ENCODE measurements at regions not wholly inside any gene's neighbourhood (a gene's known extent, or its start where the extent isn't known, plus 50 kb on each side); places are given as distances from the start of the nearest gene placed in this dataset.

- POLR2A ChIA-PET, result no interaction called here
- intact Hi-C loops (cut with DNase I, micrococcal nuclease), result no loop called here
- no peak overlapping the region for H3K27ac Mint-ChIP-seq
- no peaks in the 10 kb centered on the region for H3K36me3 Mint-ChIP-seq (ENCODE audit: low read depth)
- CTCF ChIA-PET, result interaction anchor here (0.7 kb wide), 1 partner anchor 499 kb away, joined by 4 read pairs; no protein-coding TSS in a partner anchor
- H3K9me3 Mint-ChIP-seq (ENCODE audit: low read depth), result peaks cover 4% of the 10 kb centered on the region
- no peak overlapping the region for H3K4me3 Mint-ChIP-seq
- peaks cover 3% of the 10 kb centered on the region for H3K27me3 Mint-ChIP-seq
- DNase-seq, result no peak
- no peak for ATAC-seq
- no peaks in the 10 kb centered on the region for H3K4me1 Mint-ChIP-seq
Measured at GRCh38 chr9:113705306-113705927, 170.7 kb upstream of the ZNF618 start.

- H3K4me1 Mint-ChIP-seq, result no peaks in the 10 kb centered on the region
- ChIA-PET POLR2A (no interaction called here), CTCF (interaction anchor here (0.7 kb wide), 1 partner anchor 500 kb away, joined by 4 read pairs; no protein-coding TSS in a partner anchor)
- no peak for ATAC-seq
- H3K27ac Mint-ChIP-seq, result no peak overlapping the region
- H3K27me3 Mint-ChIP-seq, result peaks cover 3% of the 10 kb centered on the region
- peaks cover 4% of the 10 kb centered on the region for H3K9me3 Mint-ChIP-seq (ENCODE audit: low read depth)
- DNase-seq, result no peak
- no peak overlapping the region for H3K4me3 Mint-ChIP-seq
- intact Hi-C loops (cut with DNase I, micrococcal nuclease), result no loop called here
- H3K36me3 Mint-ChIP-seq (ENCODE audit: low read depth), result no peaks in the 10 kb centered on the region
Measured at GRCh38 chr9:113705928-113706519, 170.1 kb upstream of the ZNF618 start.

DNA sequence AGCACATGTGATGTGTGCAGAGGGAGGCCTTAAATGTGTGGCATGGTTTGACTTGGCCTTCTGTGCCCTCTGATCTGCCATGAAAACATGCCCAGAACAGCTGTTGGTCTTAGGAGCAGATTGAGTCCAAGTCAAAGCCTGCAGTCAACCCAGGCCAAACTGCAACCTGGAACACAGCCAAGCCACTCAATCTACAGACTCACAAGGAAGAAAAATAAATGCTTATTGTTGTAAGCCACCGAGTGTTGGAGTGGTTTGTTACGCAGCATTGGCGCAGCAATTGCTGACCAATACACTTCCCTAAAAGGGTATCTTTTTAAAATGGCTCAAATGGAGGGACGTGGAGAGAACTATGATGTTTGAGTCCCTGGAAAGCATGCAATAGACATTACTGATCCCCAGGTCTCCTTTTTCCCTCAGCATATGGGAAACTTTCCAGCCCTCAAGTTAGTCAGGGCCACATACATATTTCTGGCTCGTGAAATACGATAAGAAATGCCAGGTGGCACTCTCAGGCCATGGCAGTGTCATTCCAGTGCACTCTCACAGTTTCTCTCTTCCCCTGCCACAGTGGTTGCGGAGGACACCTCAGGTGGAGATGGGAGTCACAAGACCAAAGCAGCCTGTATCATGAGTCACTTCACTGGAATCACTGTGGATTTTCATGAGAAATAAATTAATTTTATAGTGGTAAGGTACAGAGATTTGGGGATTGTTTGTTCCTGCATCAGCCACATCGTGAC lies 168.0 kb upstream of the ZNF618 start:
- no peaks in the 10 kb centered on the region for H3K4me1 Mint-ChIP-seq
- CTCF ChIA-PET, result no interaction called here
- peaks cover 4% of the 10 kb centered on the region for H3K9me3 Mint-ChIP-seq (ENCODE audit: low read depth)
- POLR2A ChIA-PET, result no interaction called here
- H3K27me3 Mint-ChIP-seq, result peaks cover 3% of the 10 kb centered on the region
- intact Hi-C loops (cut with DNase I, micrococcal nuclease), result no loop called here
- ATAC-seq (no peak), DNase-seq (no peak)
- no peaks in the 10 kb centered on the region for H3K36me3 Mint-ChIP-seq (ENCODE audit: low read depth)
- no peak overlapping the region for H3K27ac Mint-ChIP-seq
- no peak overlapping the region for H3K4me3 Mint-ChIP-seq

DNA sequence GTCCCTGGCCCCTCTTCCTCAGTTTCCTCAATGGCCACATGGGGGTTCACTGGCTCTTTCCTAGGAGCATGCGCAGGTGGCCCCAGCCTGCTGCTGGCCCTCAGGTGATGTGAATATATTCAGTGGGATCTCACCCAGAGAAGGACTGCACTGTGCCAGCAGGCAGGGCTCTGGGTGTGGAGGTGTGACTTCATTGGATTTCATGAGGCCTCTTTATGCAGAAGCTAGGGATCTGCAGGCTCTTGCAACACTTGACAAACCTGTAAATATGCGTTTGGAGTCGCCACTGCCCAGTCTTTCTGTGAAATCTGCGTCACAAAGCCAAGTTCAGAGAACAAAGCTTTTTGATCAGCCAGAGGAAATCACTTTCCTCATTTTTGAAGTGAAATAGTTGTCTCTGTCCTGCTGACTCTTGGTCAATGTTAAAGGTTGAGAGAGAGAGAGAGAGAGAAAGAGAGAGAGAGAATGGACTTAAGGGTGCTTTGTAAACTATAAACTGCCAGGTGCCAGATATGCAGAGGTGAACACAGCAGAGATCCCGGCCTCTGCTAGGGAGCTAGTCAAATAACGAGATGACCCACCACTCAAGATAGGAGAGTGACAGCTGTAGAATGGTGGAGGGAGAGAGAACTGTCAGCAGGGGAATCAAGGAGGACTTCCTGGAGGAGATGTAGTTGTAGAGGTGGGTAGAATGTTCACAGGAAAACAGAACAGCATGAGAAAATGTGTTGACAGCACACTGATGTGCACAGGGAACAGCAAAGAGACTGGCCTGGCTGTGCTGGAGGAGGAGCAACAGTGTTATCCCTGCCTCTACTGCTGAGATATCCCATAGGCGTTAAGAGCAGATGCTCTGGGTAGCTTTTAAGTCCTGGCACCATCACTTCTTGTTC lies 167.0 kb upstream of the ZNF618 start:
- Mint-ChIP-seq H3K9me3 (ENCODE audit: low read depth) (peaks cover 4% of the 10 kb centered on the region), H3K4me1 (no peaks in the 10 kb centered on the region), H3K36me3 (ENCODE audit: low read depth) (no peaks in the 10 kb centered on the region), H3K27me3 (peaks cover 4% of the 10 kb centered on the region), H3K4me3 (no peak overlapping the region), H3K27ac (no peak overlapping the region)
- POLR2A ChIA-PET, result no interaction called here
- ATAC-seq, result no peak
- intact Hi-C loops (cut with DNase I, micrococcal nuclease), result no loop called here
- no peak for DNase-seq
- CTCF ChIA-PET, result interaction anchor here (0.5 to 0.8 kb wide), 3 partner anchors 11 to 55 kb away, joined by 3 to 5 read pairs (median 3); no protein-coding TSS in a partner anchor

DNA sequence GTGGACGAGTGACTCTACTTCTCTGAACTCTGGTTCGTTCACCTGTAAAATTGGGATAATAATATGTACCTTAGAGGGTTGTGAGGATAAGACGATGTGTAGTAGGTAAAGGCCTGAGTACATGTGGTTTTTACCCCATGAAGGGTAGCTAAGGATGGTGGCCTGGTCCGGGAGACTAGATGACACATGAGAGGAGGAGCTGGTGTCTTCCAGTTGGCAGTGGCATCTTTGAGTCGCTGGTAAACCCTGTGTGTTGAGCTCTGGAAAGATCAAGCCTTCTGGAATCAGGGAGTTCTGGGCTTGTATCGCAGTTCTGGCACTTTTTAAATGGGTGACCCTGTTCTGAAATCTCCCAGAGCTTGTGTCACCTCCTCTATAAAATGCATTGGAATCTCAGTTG lies 166.4 kb upstream of the ZNF618 start:
- ChIA-PET CTCF (interaction anchor here (0.5 to 1.0 kb wide), 4 partner anchors 11 to 55 kb away, joined by 3 to 5 read pairs (median 3); no protein-coding TSS in a partner anchor), POLR2A (no interaction called here)
- Mint-ChIP-seq H3K9me3 (ENCODE audit: low read depth) (peaks cover 4% of the 10 kb centered on the region), H3K36me3 (ENCODE audit: low read depth) (no peaks in the 10 kb centered on the region), H3K4me3 (no peak overlapping the region), H3K27ac (no peak overlapping the region), H3K27me3 (peaks cover 4% of the 10 kb centered on the region), H3K4me1 (no peaks in the 10 kb centered on the region)
- DNase-seq, result no peak
- no peak for ATAC-seq
- intact Hi-C loops (cut with DNase I, micrococcal nuclease), result no loop called here

DNA sequence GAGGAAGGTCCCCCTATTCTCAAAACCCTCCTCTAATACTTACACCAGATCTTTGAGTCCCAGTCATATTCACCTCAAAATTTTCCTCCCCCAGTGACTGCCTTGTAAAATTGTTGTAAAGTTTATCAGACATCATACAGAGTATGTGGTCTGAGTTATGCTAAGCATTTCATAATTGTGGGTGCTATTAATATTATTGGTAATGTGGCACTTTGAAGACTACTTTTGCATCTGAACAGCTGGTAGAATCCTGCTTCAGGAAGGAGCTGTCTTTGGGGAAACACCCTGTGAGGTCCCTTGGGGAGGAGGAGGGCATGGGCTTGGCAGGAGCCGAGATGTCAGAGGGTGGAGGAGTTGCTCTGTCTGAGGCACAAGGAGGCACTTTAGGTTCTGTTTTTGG lies 164.9 kb upstream of the ZNF618 start:
- ChIA-PET POLR2A (no interaction called here), CTCF (no interaction called here)
- no peak overlapping the region for H3K4me3 Mint-ChIP-seq
- intact Hi-C loops (cut with DNase I, micrococcal nuclease), result no loop called here
- peaks cover 4% of the 10 kb centered on the region for H3K9me3 Mint-ChIP-seq (ENCODE audit: low read depth)
- no peak overlapping the region for H3K27ac Mint-ChIP-seq
- no peaks in the 10 kb centered on the region for H3K36me3 Mint-ChIP-seq (ENCODE audit: low read depth)
- no peak for DNase-seq
- peaks cover 4% of the 10 kb centered on the region for H3K27me3 Mint-ChIP-seq
- ATAC-seq, result no peak
- no peaks in the 10 kb centered on the region for H3K4me1 Mint-ChIP-seq

- ATAC-seq (no peak), DNase-seq (no peak)
- Mint-ChIP-seq H3K36me3 (ENCODE audit: low read depth) (no peaks in the 10 kb centered on the region), H3K9me3 (ENCODE audit: low read depth) (peaks cover 6% of the 10 kb centered on the region), H3K4me3 (no peak overlapping the region), H3K27me3 (peaks cover 4% of the 10 kb centered on the region), H3K4me1 (no peaks in the 10 kb centered on the region), H3K27ac (no peak overlapping the region)
- intact Hi-C loops (cut with DNase I, micrococcal nuclease), result no loop called here
- CTCF ChIA-PET, result no interaction called here
- POLR2A ChIA-PET, result no interaction called here
Measured at GRCh38 chr9:113712053-113712452, 164.1 kb upstream of the ZNF618 start.

GRCh38 chr9:113715086-113715485 lies 161.0 kb upstream of the ZNF618 start:
- ATAC-seq (no peak), DNase-seq (no peak)
- POLR2A ChIA-PET, result no interaction called here
- intact Hi-C loops (cut with DNase I, micrococcal nuclease), result no loop called here
- Mint-ChIP-seq H3K36me3 (ENCODE audit: low read depth) (no peaks in the 10 kb centered on the region), H3K27ac (no peak overlapping the region), H3K4me1 (no peaks in the 10 kb centered on the region), H3K27me3 (peaks cover 8% of the 10 kb centered on the region), H3K9me3 (ENCODE audit: low read depth) (peaks cover 4% of the 10 kb centered on the region), H3K4me3 (no peak overlapping the region)
- CTCF ChIA-PET, result no interaction called here

GRCh38 chr9:113719919-113720318 lies 156.2 kb upstream of the ZNF618 start:
- ChIA-PET POLR2A (no interaction called here), CTCF (interaction anchor here (0.8 to 1.1 kb wide), 2 partner anchors 10 to 15 kb away, joined by 3 to 4 read pairs; no protein-coding TSS in a partner anchor)
- H3K36me3 Mint-ChIP-seq (ENCODE audit: low read depth), result no peaks in the 10 kb centered on the region
- DNase-seq (no peak), ATAC-seq (no peak)
- H3K4me1 Mint-ChIP-seq, result no peaks in the 10 kb centered on the region
- no peak overlapping the region for H3K4me3 Mint-ChIP-seq
- intact Hi-C loops (cut with DNase I, micrococcal nuclease), result no loop called here
- peaks cover 12% of the 10 kb centered on the region for H3K27me3 Mint-ChIP-seq
- peaks cover 4% of the 10 kb centered on the region for H3K9me3 Mint-ChIP-seq (ENCODE audit: low read depth)
- no peak overlapping the region for H3K27ac Mint-ChIP-seq

GRCh38 chr9:113720495-113720894 lies 155.6 kb upstream of the ZNF618 start:
- H3K27me3 Mint-ChIP-seq, result peaks cover 12% of the 10 kb centered on the region
- no peak for DNase-seq
- POLR2A ChIA-PET, result no interaction called here
- intact Hi-C loops (cut with DNase I, micrococcal nuclease), result no loop called here
- no peak for ATAC-seq
- peaks cover 4% of the 10 kb centered on the region for H3K9me3 Mint-ChIP-seq (ENCODE audit: low read depth)
- no peaks in the 10 kb centered on the region for H3K36me3 Mint-ChIP-seq (ENCODE audit: low read depth)
- no peaks in the 10 kb centered on the region for H3K4me1 Mint-ChIP-seq
- CTCF ChIA-PET, result interaction anchor here (0.8 to 1.1 kb wide), 2 partner anchors 11 to 14 kb away, joined by 3 to 4 read pairs; no protein-coding TSS in a partner anchor
- H3K4me3 Mint-ChIP-seq, result no peak overlapping the region
- H3K27ac Mint-ChIP-seq, result no peak overlapping the region

GRCh38 chr9:113721856-113722255 lies 154.3 kb upstream of the ZNF618 start:
- POLR2A ChIA-PET, result no interaction called here
- H3K27me3 Mint-ChIP-seq, result peaks cover 12% of the 10 kb centered on the region
- H3K27ac Mint-ChIP-seq, result no peak overlapping the region
- CTCF ChIA-PET, result no interaction called here
- no peaks in the 10 kb centered on the region for H3K9me3 Mint-ChIP-seq (ENCODE audit: low read depth)
- ATAC-seq (no peak), DNase-seq (no peak)
- H3K36me3 Mint-ChIP-seq (ENCODE audit: low read depth), result no peaks in the 10 kb centered on the region
- intact Hi-C loops (cut with DNase I, micrococcal nuclease), result no loop called here
- no peaks in the 10 kb centered on the region for H3K4me1 Mint-ChIP-seq
- no peak overlapping the region for H3K4me3 Mint-ChIP-seq

Data from activated CD4-positive, alpha-beta T cell treated with anti-CD3 and anti-CD28 coated beads for 36 hours (primary cell).